A549 (cell line): ENCODE measurements at regions not wholly inside any gene's neighbourhood (a gene's known extent, or its start where the extent isn't known, plus 50 kb on each side); places are given as distances from the start of the nearest gene placed in this dataset.

Experiments used
- MYC ChIP-seq: IDR thresholded peaks from 2 replicates; pipeline ENCODE4 v1.6.1; 2012; ENCODE audit warnings: mild to moderate bottlenecking, inconsistent platforms, low read length, improper control_type of control experiment, borderline replicate concordance
- RAD21 ChIP-seq, 2 experiments: fragments of >200 bp in 1 of 2; sonication (Bioruptor Twin) in 1 of 2; formaldehyde crosslinking in 1 of 2; IDR thresholded peaks in 1 of 2; conservative IDR thresholded peaks in 1 of 2; 2 replicates in 1 of 2; 3 replicates in 1 of 2; pipeline ENCODE4 v1.6.1; 2012 to 2018; ENCODE audit warnings: inconsistent platforms in 1 of 2
- ZFP36 ChIP-seq: fragments of 450-650 bp; IDR thresholded peaks from 2 replicates; pipeline ENCODE4 v1.6.1; 2014; ENCODE audit warnings: borderline replicate concordance; ENCODE audit not compliant: partially characterized antibody
- TF ChIP-seq, protein P1 (sequence below): fragments of >200 bp; sonication (Bioruptor Twin); formaldehyde crosslinking; IDR thresholded peaks from 3 replicates; pipeline ENCODE4 v1.5.1; 2016

DNA sequence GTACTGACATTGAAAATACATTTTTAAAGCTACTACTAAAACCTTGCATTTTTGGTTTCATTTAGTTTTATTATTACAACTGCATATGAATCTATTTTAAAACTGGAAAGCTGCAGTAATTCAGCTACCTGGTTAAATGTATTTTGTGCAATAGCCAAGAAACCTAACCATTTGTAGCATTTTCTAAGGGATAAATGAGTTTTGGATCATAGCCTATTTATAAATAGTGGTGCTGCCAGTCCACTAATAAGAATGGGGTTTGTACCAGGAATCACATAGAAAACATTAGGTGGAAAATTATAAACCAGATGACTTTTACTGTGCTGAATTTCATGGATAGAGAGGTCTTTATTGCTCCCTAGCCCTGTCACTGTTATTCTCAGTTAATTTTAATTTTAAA, 454.7 kb downstream of the DIPK2A start:
- no peak for TF ChIP-seq RAD21 (conservative IDR thresholded peaks at IDR 0.05 in 1 of 2, IDR thresholded peaks at IDR 0.05 in 1 of 2)
- TF ChIP-seq, protein P1, sequence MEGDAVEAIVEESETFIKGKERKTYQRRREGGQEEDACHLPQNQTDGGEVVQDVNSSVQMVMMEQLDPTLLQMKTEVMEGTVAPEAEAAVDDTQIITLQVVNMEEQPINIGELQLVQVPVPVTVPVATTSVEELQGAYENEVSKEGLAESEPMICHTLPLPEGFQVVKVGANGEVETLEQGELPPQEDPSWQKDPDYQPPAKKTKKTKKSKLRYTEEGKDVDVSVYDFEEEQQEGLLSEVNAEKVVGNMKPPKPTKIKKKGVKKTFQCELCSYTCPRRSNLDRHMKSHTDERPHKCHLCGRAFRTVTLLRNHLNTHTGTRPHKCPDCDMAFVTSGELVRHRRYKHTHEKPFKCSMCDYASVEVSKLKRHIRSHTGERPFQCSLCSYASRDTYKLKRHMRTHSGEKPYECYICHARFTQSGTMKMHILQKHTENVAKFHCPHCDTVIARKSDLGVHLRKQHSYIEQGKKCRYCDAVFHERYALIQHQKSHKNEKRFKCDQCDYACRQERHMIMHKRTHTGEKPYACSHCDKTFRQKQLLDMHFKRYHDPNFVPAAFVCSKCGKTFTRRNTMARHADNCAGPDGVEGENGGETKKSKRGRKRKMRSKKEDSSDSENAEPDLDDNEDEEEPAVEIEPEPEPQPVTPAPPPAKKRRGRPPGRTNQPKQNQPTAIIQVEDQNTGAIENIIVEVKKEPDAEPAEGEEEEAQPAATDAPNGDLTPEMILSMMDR: no peak
- TF ChIP-seq MYC: no peak
- no peak for TF ChIP-seq ZFP36
